Neuronal stem cell (in vitro differentiated cells): ENCODE measurements at regions not wholly inside any gene's neighbourhood (a gene's known extent, or its start where the extent isn't known, plus 50 kb on each side); places are given as distances from the start of the nearest gene placed in this dataset.

ENCODE experiments used
- DNase-seq: peaks from one replicate; pipeline ENCODE4 v3.0.0-alpha.2; 2013; ENCODE audit warnings: low spot score
- H2AFZ ChIP-seq: one replicate; pipeline ENCODE4 v1.6.1; 2013; ENCODE audit warnings: mild to moderate bottlenecking, low read length, inconsistent platforms
- H2AK5ac ChIP-seq: 2 replicates; pipeline ENCODE4 v1.6.1; 2013; ENCODE audit warnings: low read depth, mild to moderate bottlenecking, inconsistent platforms, low read length, moderate library complexity, mixed read lengths
- H2BK120ac ChIP-seq: 2 replicates; pipeline ENCODE4 v1.6.1; 2013; ENCODE audit warnings: low read depth, mild to moderate bottlenecking, inconsistent platforms, low read length, moderate library complexity, mixed read lengths
- H2BK12ac ChIP-seq: one replicate; pipeline ENCODE4 v1.6.1; 2013; ENCODE audit warnings: low read length, inconsistent platforms
- H2BK15ac ChIP-seq: 2 replicates; pipeline ENCODE4 v1.6.1; 2013; ENCODE audit warnings: mild to moderate bottlenecking, low read length, inconsistent platforms, mixed read lengths
- H2BK5ac ChIP-seq: one replicate; pipeline ENCODE4 v1.6.1; 2013; ENCODE audit warnings: inconsistent platforms, mild to moderate bottlenecking, low read length, moderate library complexity
- H3K14ac ChIP-seq: one replicate; pipeline ENCODE4 v1.6.1; 2013; ENCODE audit warnings: low read length, inconsistent platforms
- H3K18ac ChIP-seq: 2 replicates; pipeline ENCODE4 v1.6.1; 2013; ENCODE audit warnings: low read length, inconsistent platforms
- H3K23ac ChIP-seq: 2 replicates; pipeline ENCODE4 v1.6.1; 2013; ENCODE audit warnings: low read depth, mild to moderate bottlenecking, mixed read lengths, low read length, inconsistent platforms; ENCODE audit not compliant: poor library complexity
- H3K27ac ChIP-seq: replicated peaks from 3 replicates; pipeline ENCODE4 v1.5.1; 2013; ENCODE audit warnings: low read length, inconsistent platforms
- H3K27me3 ChIP-seq, 3 experiments: 2 replicates each; pipeline ENCODE4 v1.6.1; 2013; ENCODE audit warnings: low read length in 3 of 3, mild to moderate bottlenecking in 2 of 3, inconsistent platforms in 1 of 3, low read depth in 1 of 3, mixed read lengths in 1 of 3, moderate library complexity in 1 of 3; ENCODE audit not compliant: control insufficient read depth in 3 of 3, insufficient read depth in 3 of 3
- H3K36me3 ChIP-seq, 2 donors: replicated peaks in 1 of 2; 2 replicates each; pipeline ENCODE4 v1.6.1; 2013; ENCODE audit warnings: low read length in 2 of 2; ENCODE audit not compliant: control insufficient read depth in 2 of 2, insufficient read depth in 2 of 2
- H3K4ac ChIP-seq: 2 replicates; pipeline ENCODE4 v1.6.1; 2013; ENCODE audit warnings: inconsistent platforms, mild to moderate bottlenecking, low read length, moderate library complexity
- H3K4me1 ChIP-seq, 2 donors: 1 replicate in 1 of 2; 2 replicates in 1 of 2; pipeline ENCODE4 v1.6.1; 2013; ENCODE audit warnings: low read length in 2 of 2, low read depth in 1 of 2; ENCODE audit not compliant: control insufficient read depth in 2 of 2, insufficient read depth in 1 of 2
- H3K4me2 ChIP-seq: one replicate; pipeline ENCODE4 v1.6.1; 2013; ENCODE audit warnings: mild to moderate bottlenecking, low read length, inconsistent platforms; ENCODE audit not compliant: insufficient read depth, poor library complexity, severe bottlenecking
- H3K4me3 ChIP-seq, 2 donors: 2 replicates each; pipeline ENCODE4 v1.5.1; 2013; ENCODE audit warnings: low read length in 2 of 2, mild to moderate bottlenecking in 2 of 2, inconsistent platforms in 1 of 2, moderate library complexity in 1 of 2
- H3K79me1 ChIP-seq: one replicate; pipeline ENCODE4 v1.6.1; 2013; ENCODE audit warnings: low read depth, mild to moderate bottlenecking, inconsistent platforms, low read length, moderate library complexity
- H3K9ac ChIP-seq: one replicate; pipeline ENCODE4 v1.6.1; 2013; ENCODE audit warnings: mild to moderate bottlenecking, low read depth, low read length, inconsistent platforms; ENCODE audit not compliant: poor library complexity
- H3K9me3 ChIP-seq, 2 donors: replicated peaks in 1 of 2; 2 replicates each; pipeline versions ENCODE3 to v1.6.1; 2013; ENCODE audit warnings: low read length in 2 of 2, mild to moderate bottlenecking in 2 of 2, inconsistent platforms in 1 of 2, low read depth in 1 of 2, mixed read lengths in 1 of 2, moderate library complexity in 1 of 2; ENCODE audit not compliant: control insufficient read depth in 2 of 2, insufficient read depth in 1 of 2
- H4K8ac ChIP-seq: one replicate; pipeline ENCODE4 v1.6.1; 2013; ENCODE audit warnings: low read depth, mild to moderate bottlenecking, inconsistent platforms, low read length, moderate library complexity
- H4K91ac ChIP-seq: one replicate; pipeline ENCODE4 v1.6.1; 2013; ENCODE audit warnings: low read length, low read depth, mild to moderate bottlenecking, inconsistent platforms; ENCODE audit not compliant: poor library complexity
- WGBS, 2 donors: extraction: QIAGEN DNeasy Blood & Tissue Kit; methylation state at CpG; one replicate each; pipeline ENCODE4 v1.1.7; 2013; ENCODE audit warnings: missing lambda C conversion rate in 2 of 2, mixed read lengths in 1 of 2; ENCODE audit not compliant: insufficient read length in 2 of 2, insufficient replicate concordance in 1 of 2; ENCODE audit errors: extremely low coverage in 2 of 2; 5-methylcytosine and 5-hydroxymethylcytosine counted together

GRCh38 chr11:37727371-37727770 lies 1129.3 kb upstream of the RAG2 start:
- Histone ChIP-seq H3K23ac (no peak overlapping the region), H3K27ac (no peak overlapping the region), H3K4me2 (no peak overlapping the region), H4K8ac (no peak overlapping the region), H2AK5ac (no peak overlapping the region), H3K18ac (no peak overlapping the region), H3K4me3 (no peak overlapping the region), H4K91ac (no peak overlapping the region), H3K14ac (no peak overlapping the region), H3K9me3 (no peaks in the 10 kb centered on the region), H3K4me1 (no peaks in the 10 kb centered on the region), H2BK15ac (no peak overlapping the region), H3K9ac (no peak overlapping the region), H3K4ac (no peak overlapping the region), H2AFZ (no peak overlapping the region), H2BK12ac (no peak overlapping the region), H2BK120ac (no peak overlapping the region), H3K79me1 (no peaks in the 10 kb centered on the region), H3K27me3 (no peaks in the 10 kb centered on the region), H2BK5ac (no peak overlapping the region), H3K36me3 (no peaks in the 10 kb centered on the region)
- WGBS, 2 donors, result no CpG with 5 or more reads among the region's 2 CpGs
- DNase-seq, result no peak

GRCh38 chr11:37724315-37724714 lies 1126.3 kb upstream of the RAG2 start:
- no peaks in the 10 kb centered on the region for H3K4me1 ChIP-seq
- H2BK5ac ChIP-seq, result no peak overlapping the region
- H3K4me3 ChIP-seq, result no peak overlapping the region
- H4K8ac ChIP-seq, result no peak overlapping the region
- no peaks in the 10 kb centered on the region for H3K27me3 ChIP-seq
- no peak overlapping the region for H3K4ac ChIP-seq
- H3K23ac ChIP-seq, result no peak overlapping the region
- no peak overlapping the region for H3K4me2 ChIP-seq
- H2BK15ac ChIP-seq, result no peak overlapping the region
- no peak for DNase-seq
- H3K9me3 ChIP-seq, result no peaks in the 10 kb centered on the region
- H2AK5ac ChIP-seq, result no peak overlapping the region
- H2AFZ ChIP-seq, result no peak overlapping the region
- no peaks in the 10 kb centered on the region for H3K79me1 ChIP-seq
- WGBS, 2 donors, result no CpG with 5 or more reads among the region's 4 CpGs
- H3K14ac ChIP-seq, result no peak overlapping the region
- no peaks in the 10 kb centered on the region for H3K36me3 ChIP-seq
- H2BK120ac ChIP-seq, result no peak overlapping the region
- H3K27ac ChIP-seq, result no peak overlapping the region
- no peak overlapping the region for H3K18ac ChIP-seq
- H4K91ac ChIP-seq, result no peak overlapping the region
- no peak overlapping the region for H3K9ac ChIP-seq
- H2BK12ac ChIP-seq, result no peak overlapping the region

- WGBS, 2 donors, result no CpG with 5 or more reads among the region's 2 CpGs
- Histone ChIP-seq H4K91ac (no peak overlapping the region), H2AK5ac (no peak overlapping the region), H4K8ac (no peak overlapping the region), H3K4me3 (no peak overlapping the region), H3K9ac (no peak overlapping the region), H2BK15ac (no peak overlapping the region), H3K23ac (no peak overlapping the region), H2AFZ (no peak overlapping the region), H3K18ac (no peak overlapping the region), H3K14ac (no peak overlapping the region), H3K79me1 (no peaks in the 10 kb centered on the region), H3K27me3 (no peaks in the 10 kb centered on the region), H3K4me1 (no peaks in the 10 kb centered on the region), H3K4me2 (no peak overlapping the region), H2BK12ac (no peak overlapping the region), H3K36me3 (no peaks in the 10 kb centered on the region), H3K9me3 (no peaks in the 10 kb centered on the region), H2BK5ac (no peak overlapping the region), H3K27ac (no peak overlapping the region), H3K4ac (no peak overlapping the region), H2BK120ac (no peak overlapping the region)
- no peak for DNase-seq
Measured at GRCh38 chr11:37721485-37721884, 1123.4 kb upstream of the RAG2 start.

GRCh38 chr11:37718431-37718999 lies 1120.5 kb upstream of the RAG2 start:
- WGBS, 2 donors, result no CpG with 5 or more reads among the region's 1 CpG
- Histone ChIP-seq H2BK5ac (no peak overlapping the region), H3K36me3 (no peaks in the 10 kb centered on the region), H3K27me3 (no peaks in the 10 kb centered on the region), H2AK5ac (no peak overlapping the region), H3K4me3 (no peak overlapping the region), H2AFZ (no peak overlapping the region), H3K27ac (no peak overlapping the region), H2BK120ac (no peak overlapping the region), H3K18ac (no peak overlapping the region), H2BK12ac (no peak overlapping the region), H4K91ac (no peak overlapping the region), H3K9me3 (no peaks in the 10 kb centered on the region), H3K79me1 (no peaks in the 10 kb centered on the region), H3K4ac (no peak overlapping the region), H3K4me2 (no peak overlapping the region), H3K4me1 (no peaks in the 10 kb centered on the region), H2BK15ac (no peak overlapping the region), H3K9ac (no peak overlapping the region), H3K14ac (no peak overlapping the region), H4K8ac (no peak overlapping the region), H3K23ac (no peak overlapping the region)
- DNase-seq, result no peak
